ENCODE measurements at regions not wholly inside any gene's neighbourhood (a gene's known extent, or its start where the extent isn't known, plus 50 kb on each side); places are given as distances from the start of the nearest gene placed in this dataset.

DNA sequence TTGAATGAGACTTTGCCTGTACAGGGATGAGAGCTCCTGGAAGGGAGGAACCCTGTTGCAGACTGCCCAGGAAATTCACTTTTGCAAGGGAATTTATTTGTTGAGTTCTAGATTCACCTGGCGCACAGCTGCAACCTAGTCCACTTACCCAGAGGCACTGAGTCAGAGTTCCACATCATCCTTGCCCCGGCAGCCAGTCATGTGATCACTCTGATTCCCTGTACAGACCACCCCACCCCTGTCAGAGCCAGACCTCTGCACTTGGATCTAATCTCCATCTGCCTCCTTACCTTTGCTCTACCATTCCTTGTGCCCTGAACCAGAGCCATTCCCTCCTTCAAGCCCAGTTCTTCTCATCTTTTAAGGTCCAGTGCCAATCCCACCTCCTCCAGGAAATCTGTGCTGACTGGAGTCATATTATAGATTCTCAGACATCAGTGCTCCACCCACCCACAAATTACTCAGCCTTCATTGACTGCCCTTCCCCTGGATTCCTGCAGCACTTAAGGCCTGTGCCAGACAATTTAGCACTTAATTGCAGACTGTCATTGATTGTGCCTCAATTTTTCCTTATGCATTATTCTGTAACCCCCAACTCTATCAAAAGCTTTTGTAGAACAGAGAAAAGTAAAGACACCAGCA lies 84.1 kb upstream of the MAGEA4 start:
- TF ChIP-seq CTCF (IDR thresholded peaks at IDR 0.05) (no peak), POLR2A (IDR thresholded peaks at IDR 0.05) (no peak)

All from heart left ventricle (tissue), 13 donors.